ENCODE measurements at regions not wholly inside any gene's neighbourhood (a gene's known extent, or its start where the extent isn't known, plus 50 kb on each side); places are given as distances from the start of the nearest gene placed in this dataset.

- no peak overlapping the region for H3K4me3 Mint-ChIP-seq
- H3K36me3 Mint-ChIP-seq (ENCODE audit: low read depth): no peaks in the 10 kb centered on the region
- no peaks in the 10 kb centered on the region for H3K4me1 Mint-ChIP-seq
- H3K27ac Mint-ChIP-seq: no peak overlapping the region
- peaks cover 9% of the 10 kb centered on the region for H3K27me3 Mint-ChIP-seq
- DNase-seq: no peak
- intact Hi-C loops (cut with micrococcal nuclease): no loop called here
- no peaks in the 10 kb centered on the region for H3K9me3 Mint-ChIP-seq
Observed at GRCh38 chr5:57037355-57037754, 85.4 kb upstream of the MIER3 start.

- intact Hi-C loops (cut with micrococcal nuclease): no loop called here
- Mint-ChIP-seq H3K4me1 (no peaks in the 10 kb centered on the region), H3K36me3 (ENCODE audit: low read depth) (no peaks in the 10 kb centered on the region), H3K4me3 (no peak overlapping the region), H3K9me3 (no peaks in the 10 kb centered on the region), H3K27me3 (peaks cover 7% of the 10 kb centered on the region), H3K27ac (no peak overlapping the region)
- no peak for DNase-seq
Observed at GRCh38 chr5:57041570-57041969, 89.6 kb upstream of the MIER3 start.

- peaks cover 7% of the 10 kb centered on the region for H3K27me3 Mint-ChIP-seq
- no peak overlapping the region for H3K4me3 Mint-ChIP-seq
- H3K27ac Mint-ChIP-seq: no peak overlapping the region
- intact Hi-C loops (cut with micrococcal nuclease): no loop called here
- H3K36me3 Mint-ChIP-seq (ENCODE audit: low read depth): no peaks in the 10 kb centered on the region
- H3K9me3 Mint-ChIP-seq: no peaks in the 10 kb centered on the region
- DNase-seq: no peak
- no peaks in the 10 kb centered on the region for H3K4me1 Mint-ChIP-seq
Observed at GRCh38 chr5:57042524-57042931, 90.6 kb upstream of the MIER3 start.

- H3K36me3 Mint-ChIP-seq (ENCODE audit: low read depth): no peaks in the 10 kb centered on the region
- no peaks in the 10 kb centered on the region for H3K4me1 Mint-ChIP-seq
- no peak overlapping the region for H3K4me3 Mint-ChIP-seq
- intact Hi-C loops (cut with micrococcal nuclease): no loop called here
- H3K27ac Mint-ChIP-seq: no peak overlapping the region
- no peaks in the 10 kb centered on the region for H3K9me3 Mint-ChIP-seq
- H3K27me3 Mint-ChIP-seq: peaks cover 3% of the 10 kb centered on the region
- no peak for DNase-seq
Observed at GRCh38 chr5:57054135-57054534, 102.2 kb upstream of the MIER3 start.

- H3K4me3 Mint-ChIP-seq: no peak overlapping the region
- no peaks in the 10 kb centered on the region for H3K27me3 Mint-ChIP-seq
- no peaks in the 10 kb centered on the region for H3K4me1 Mint-ChIP-seq
- H3K9me3 Mint-ChIP-seq: no peaks in the 10 kb centered on the region
- H3K36me3 Mint-ChIP-seq (ENCODE audit: low read depth): no peaks in the 10 kb centered on the region
- no peak for DNase-seq
- H3K27ac Mint-ChIP-seq: no peak overlapping the region
- intact Hi-C loops (cut with micrococcal nuclease): no loop called here
Observed at GRCh38 chr5:57054671-57055070, 102.7 kb upstream of the MIER3 start.

GRCh38 chr5:57055731-57056130 is 103.8 kb upstream of the MIER3 start:
- no peak for DNase-seq
- Mint-ChIP-seq H3K27ac (no peak overlapping the region), H3K36me3 (ENCODE audit: low read depth) (no peaks in the 10 kb centered on the region), H3K9me3 (no peaks in the 10 kb centered on the region), H3K4me1 (no peaks in the 10 kb centered on the region), H3K27me3 (no peaks in the 10 kb centered on the region), H3K4me3 (no peak overlapping the region)
- intact Hi-C loops (cut with micrococcal nuclease): no loop called here

GRCh38 chr5:57063773-57064172 is 110.1 kb upstream of the GPBP1 start:
- intact Hi-C loops (cut with micrococcal nuclease): no loop called here

GRCh38 chr5:57066924-57067596 is 106.8 kb upstream of the GPBP1 start:
- H3K4me3 Mint-ChIP-seq: no peak overlapping the region

More at GRCh38 chr5:57063773-57064172, 110.1 kb upstream of the GPBP1 start:
- no peaks in the 10 kb centered on the region for H3K4me1 Mint-ChIP-seq
- H3K27ac Mint-ChIP-seq: no peak overlapping the region
- H3K36me3 Mint-ChIP-seq (ENCODE audit: low read depth): no peaks in the 10 kb centered on the region
- H3K9me3 Mint-ChIP-seq: peaks cover 6% of the 10 kb centered on the region
- DNase-seq: no peak
- H3K27me3 Mint-ChIP-seq: peaks cover 12% of the 10 kb centered on the region
- no peak overlapping the region for H3K4me3 Mint-ChIP-seq

GRCh38 chr5:57067597-57067924 is 106.3 kb upstream of the GPBP1 start:
- intact Hi-C loops (cut with micrococcal nuclease): no loop called here
- no peaks in the 10 kb centered on the region for H3K4me1 Mint-ChIP-seq
- no peak overlapping the region for H3K27ac Mint-ChIP-seq
- DNase-seq: no peak
- H3K27me3 Mint-ChIP-seq: peaks cover 13% of the 10 kb centered on the region
- H3K36me3 Mint-ChIP-seq (ENCODE audit: low read depth): no peaks in the 10 kb centered on the region
- H3K9me3 Mint-ChIP-seq: peaks cover 14% of the 10 kb centered on the region
- no peak overlapping the region for H3K4me3 Mint-ChIP-seq

More at GRCh38 chr5:57066924-57067596, 106.8 kb upstream of the GPBP1 start:
- Mint-ChIP-seq H3K4me1 (no peaks in the 10 kb centered on the region), H3K27ac (no peak overlapping the region), H3K36me3 (ENCODE audit: low read depth) (no peaks in the 10 kb centered on the region), H3K9me3 (peaks cover 14% of the 10 kb centered on the region), H3K27me3 (peaks cover 13% of the 10 kb centered on the region)
- intact Hi-C loops (cut with micrococcal nuclease): no loop called here
- DNase-seq: no peak

- no peak for DNase-seq
- Mint-ChIP-seq H3K9me3 (peaks cover 14% of the 10 kb centered on the region), H3K27me3 (peaks cover 15% of the 10 kb centered on the region), H3K27ac (no peak overlapping the region), H3K4me1 (no peaks in the 10 kb centered on the region), H3K4me3 (no peak overlapping the region), H3K36me3 (ENCODE audit: low read depth) (no peaks in the 10 kb centered on the region)
- intact Hi-C loops (cut with micrococcal nuclease): no loop called here
Observed at GRCh38 chr5:57069115-57069835, 104.6 kb upstream of the GPBP1 start.

- Mint-ChIP-seq H3K27me3 (peaks cover 15% of the 10 kb centered on the region), H3K27ac (no peak overlapping the region)
Observed at GRCh38 chr5:57072218-57072892, 101.5 kb upstream of the GPBP1 start.

GRCh38 chr5:57082441-57083067 is 91.3 kb upstream of the GPBP1 start:
- Mint-ChIP-seq H3K36me3 (ENCODE audit: low read depth) (no peaks in the 10 kb centered on the region), H3K9me3 (no peaks in the 10 kb centered on the region), H3K4me1 (no peaks in the 10 kb centered on the region), H3K27ac (no peak overlapping the region), H3K4me3 (no peak overlapping the region), H3K27me3 (peaks cover 14% of the 10 kb centered on the region)
- no peak for DNase-seq
- intact Hi-C loops (cut with micrococcal nuclease): no loop called here

More at GRCh38 chr5:57072218-57072892, 101.5 kb upstream of the GPBP1 start:
- no peak overlapping the region for H3K4me3 Mint-ChIP-seq
- peaks cover 8% of the 10 kb centered on the region for H3K9me3 Mint-ChIP-seq
- intact Hi-C loops (cut with micrococcal nuclease): no loop called here
- no peaks in the 10 kb centered on the region for H3K36me3 Mint-ChIP-seq (ENCODE audit: low read depth)
- no peak for DNase-seq
- no peaks in the 10 kb centered on the region for H3K4me1 Mint-ChIP-seq

GRCh38 chr5:57085306-57086081 is 88.4 kb upstream of the GPBP1 start:
- Mint-ChIP-seq H3K27me3 (peaks cover 8% of the 10 kb centered on the region), H3K4me3 (no peak overlapping the region), H3K4me1 (no peaks in the 10 kb centered on the region), H3K27ac (no peak overlapping the region), H3K9me3 (no peaks in the 10 kb centered on the region), H3K36me3 (ENCODE audit: low read depth) (no peaks in the 10 kb centered on the region)
- intact Hi-C loops (cut with micrococcal nuclease): no loop called here
- DNase-seq: no peak

Data from activated CD4-positive, alpha-beta T cell treated with anti-CD3 and anti-CD28 coated beads, Interleukin-2, amount 10 ng/mL, durations not matched to agents 24 days and 14 days (primary cell).